Heart right ventricle (tissue), 16 donors: ENCODE measurements at regions not wholly inside any gene's neighbourhood (a gene's known extent, or its start where the extent isn't known, plus 50 kb on each side); places are given as distances from the start of the nearest gene placed in this dataset.
A peak's percentile ranks its signal among the peaks of the same experiment; 100 is the strongest.

ENCODE experiments used
- ATAC-seq, 8 donors: fragments of 200-7000 bp; cut with Tn5 transposase; one replicate each; pipeline ENCODE4 v1.9.1; 2020; ENCODE audit warnings: mild to moderate bottlenecking in 8 of 8, moderate library complexity in 8 of 8, moderate number of reproducible peaks in 1 of 8
- DNase-seq, 2 donors: peaks; one replicate each; pipeline ENCODE4 v3.0.0-alpha.2; 2020
- H3K27ac ChIP-seq, 10 donors: fragments of 200-600 bp; sonication (generic) in 2 of 10; one replicate each; pipeline versions ENCODE4 v1.5.0 to v1.8.0; 2020 to 2022; ENCODE audit warnings: mild to moderate bottlenecking in 3 of 10
- H3K27me3 ChIP-seq, 7 donors: fragments of 200-600 bp; one replicate each; pipeline ENCODE4 v1.8.0; 2021 to 2022; ENCODE audit warnings: mild to moderate bottlenecking in 2 of 7
- H3K36me3 ChIP-seq, 9 donors: fragments of 200-600 bp; sonication (generic) in 1 of 9; one replicate each; pipeline versions ENCODE4 v1.5.0 to v1.8.0; 2020 to 2022; ENCODE audit warnings: mild to moderate bottlenecking in 2 of 9
- H3K4me1 ChIP-seq, 9 donors: fragments of 200-600 bp; sonication (generic) in 1 of 9; one replicate each; pipeline versions ENCODE4 v1.5.0 to v1.8.0; 2020 to 2022; ENCODE audit warnings: mild to moderate bottlenecking in 4 of 9
- H3K4me3 ChIP-seq, 10 donors: fragments of 200-600 bp; sonication (generic) in 2 of 10; one replicate each; pipeline versions ENCODE4 v1.5.0 to v1.8.0; 2020 to 2022; ENCODE audit warnings: mild to moderate bottlenecking in 7 of 10, moderate library complexity in 2 of 10
- H3K9me3 ChIP-seq, 11 donors: fragments of 200-600 bp in 10 of 11; sonication (generic) in 2 of 11; one replicate each; pipeline versions ENCODE4 v1.5.0 to v1.8.0; 2013 to 2022; ENCODE audit warnings: mild to moderate bottlenecking in 2 of 11, control low read depth in 1 of 11, moderate library complexity in 1 of 11
- CTCF ChIP-seq, 9 donors: fragments of 200-600 bp; sonication (generic) in 2 of 9; IDR thresholded peaks; one replicate each; pipeline versions ENCODE4 v1.5.0 to v1.8.0; 2021 to 2022; ENCODE audit warnings: antibody characterized with exemption in 9 of 9, mild to moderate bottlenecking in 5 of 9, moderate library complexity in 1 of 9
- WGBS, 2 donors: extraction: QIAGEN DNeasy Blood & Tissue Kit; methylation state at CpG; one replicate each; pipeline ENCODE4 v1.1.7; 2013; ENCODE audit warnings: inconsistent platforms in 1 of 2; 5-methylcytosine and 5-hydroxymethylcytosine counted together
- intact Hi-C, 10 donors: fragments of 100-400 bp; cut with DNase I; formaldehyde crosslinking; loops; one replicate each; pipeline versions ENCODE4 v1.11.1 to v1.14.2; 2022
- donor health status: Arrhythmogenic right ventricular cardiomyopathy.
- donor health status: ischemic (EF 13 %, LVEDD 7.1; RV severe dilation, severe dysfunction).
- donor health status: healthy with polysubstance abuse.
- donor health status: DM: no; HTN: yes; CAD: no.
- donor health status: DM: no; HTN: no; CAD: no.
- donor health status: ischemic (EF 25% LVEDD 6.9; RV normal size, moderate dysfunction).
- donor health status: ischemic (EF 25% LVEDD 5.7; RV mildly dilated, moderate dysfunction).
- donor health status: healthy.
- donor health status: DM: yes; HTN: yes; CAD: no.
- donor health status: Ischemic cardiomyopathy.
- donor health status: ischemic (EF 35%, LVEDD 5.7; RV mildly dilated, moderate dysfunction).
- donor health status: nonischemic (EF 11% LVEDD 7.7; RV severe dilation, severe dysfunction).
- donor health status: DM: yes; HTN: yes; CAD: no.
- donor health status: PGD.
- donor health status: ischemic (EF 29% LVEDD 5.4; RV normal size, mild dysfunction).
- donor health status: nonischemic (EF 23%, LVEDD 6.1; RV moderate dilation, normal function).

GRCh38 chr2:12046641-12047040 is 300.2 kb downstream of the LPIN1 start:
- TF ChIP-seq CTCF (IDR thresholded peaks at IDR 0.05): no peak
- 90 to 94% methylated on average over 4 of the region's 4 CpGs for WGBS, 2 donors
- Histone ChIP-seq H3K27ac (no peak overlapping the region), H3K27me3 (no peaks in the 10 kb centered on the region), H3K4me1 (peaks cover 0 to 35% (median 0%) of the 10 kb centered on the region in 9 donors), H3K36me3 (no peaks in the 10 kb centered on the region), H3K4me3 (no peak overlapping the region), H3K9me3 (no peaks in the 10 kb centered on the region)
- intact Hi-C loops: loop anchor here in 1 of 10 donors (10.0 kb wide), 1 partner anchor 182 kb away; no protein-coding TSS in a partner anchor
- no peak for ATAC-seq
- no peak for DNase-seq

GRCh38 chr2:12047761-12048160 is 301.3 kb downstream of the LPIN1 start:
- H3K4me3 ChIP-seq: no peak overlapping the region
- no peak for ATAC-seq
- H3K27ac ChIP-seq: no peak overlapping the region
- TF ChIP-seq CTCF (IDR thresholded peaks at IDR 0.05): no peak
- no peak for DNase-seq
- H3K4me1 ChIP-seq: peaks cover 0 to 35% (median 0%) of the 10 kb centered on the region in 9 donors
- no peaks in the 10 kb centered on the region for H3K27me3 ChIP-seq
- no peaks in the 10 kb centered on the region for H3K36me3 ChIP-seq
- intact Hi-C loops: loop anchor here in 1 of 10 donors (10.0 kb wide), 1 partner anchor 183 kb away; no protein-coding TSS in a partner anchor
- no peaks in the 10 kb centered on the region for H3K9me3 ChIP-seq

GRCh38 chr2:12048550-12048949 is 302.1 kb downstream of the LPIN1 start:
- peak in 3 of 9 donors; percentile 9 to 22 (median 20) for TF ChIP-seq CTCF (IDR thresholded peaks at IDR 0.05)
- no peaks in the 10 kb centered on the region for H3K27me3 ChIP-seq
- H3K36me3 ChIP-seq: no peaks in the 10 kb centered on the region
- 76 to 80% methylated on average over 4 of the region's 4 CpGs for WGBS, 2 donors
- intact Hi-C loops: loop anchor here in 1 of 10 donors (10.0 kb wide), 1 partner anchor 184 kb away; no protein-coding TSS in a partner anchor
- H3K27ac ChIP-seq: no peak overlapping the region
- peaks cover 0 to 32% (median 0%) of the 10 kb centered on the region in 9 donors for H3K4me1 ChIP-seq
- DNase-seq (no peak), ATAC-seq (no peak)
- H3K4me3 ChIP-seq: no peak overlapping the region
- peaks cover 0 to 1% (median 0%) of the 10 kb centered on the region in 11 donors for H3K9me3 ChIP-seq

- no peaks in the 10 kb centered on the region for H3K36me3 ChIP-seq
- DNase-seq (peak in 1 of 2 donors; percentile 17), ATAC-seq (peak in 2 of 8 donors; percentile 50 to 63)
- peaks cover 0 to 3% (median 0%) of the 10 kb centered on the region in 11 donors for H3K9me3 ChIP-seq
- 72 to 86% methylated on average over 6 of the region's 6 CpGs for WGBS, 2 donors
- H3K4me1 ChIP-seq: peaks cover 0 to 21% (median 0%) of the 10 kb centered on the region in 9 donors
- intact Hi-C loops: no loop called here
- H3K27me3 ChIP-seq: no peaks in the 10 kb centered on the region
- no peak overlapping the region for H3K4me3 ChIP-seq
- TF ChIP-seq CTCF (IDR thresholded peaks at IDR 0.05): peak in 2 of 9 donors; percentile 4 to 24
- H3K27ac ChIP-seq: no peak overlapping the region
Observed at GRCh38 chr2:12050396-12050795, 304.0 kb downstream of the LPIN1 start.
